Activated CD4-positive, alpha-beta memory T cell treated with anti-CD3 and anti-CD28 coated beads, Interleukin-2, amount 10 ng/mL, durations not matched to agents 7 days and 5 days (primary cell): ENCODE measurements at regions not wholly inside any gene's neighbourhood (a gene's known extent, or its start where the extent isn't known, plus 50 kb on each side); places are given as distances from the start of the nearest gene placed in this dataset.
A peak's percentile ranks its signal among the peaks of the same experiment; 100 is the strongest.

Experiments
- CTCF ChIA-PET: fragments of 350-600 bp; sonication (Branson Sonifier 250); formaldehyde crosslinking; loops from one replicate; lab custom pipeline; 2021; ENCODE audit warnings: antibody characterized with exemption, inconsistent platforms; lab: Charles Lee
- POLR2A ChIA-PET: fragments of 350-600 bp; sonication (Branson Sonifier 250); formaldehyde crosslinking; loops from one replicate; lab custom pipeline; 2021; ENCODE audit warnings: antibody characterized with exemption; lab: Charles Lee
- DNase-seq: peaks from one replicate; pipeline ENCODE4 v3.0.0-alpha.2; 2020
- H3K27ac Mint-ChIP-seq: one replicate; pipeline ENCODE4 v1.8.0; 2021; ENCODE audit warnings: mild to moderate bottlenecking, mixed read lengths
- H3K27me3 Mint-ChIP-seq: one replicate; pipeline ENCODE4 v1.8.0; 2021; ENCODE audit warnings: mixed read lengths
- H3K36me3 Mint-ChIP-seq: one replicate; pipeline ENCODE4 v1.8.0; 2021; ENCODE audit warnings: low read depth, mixed read lengths
- H3K4me1 Mint-ChIP-seq: one replicate; pipeline ENCODE4 v1.8.0; 2021; ENCODE audit warnings: mixed read lengths
- H3K4me3 Mint-ChIP-seq: one replicate; pipeline ENCODE4 v1.8.0; 2021; ENCODE audit warnings: mild to moderate bottlenecking, mixed read lengths
- H3K9me3 Mint-ChIP-seq: one replicate; pipeline ENCODE4 v1.8.0; 2021; ENCODE audit warnings: mixed read lengths

DNA sequence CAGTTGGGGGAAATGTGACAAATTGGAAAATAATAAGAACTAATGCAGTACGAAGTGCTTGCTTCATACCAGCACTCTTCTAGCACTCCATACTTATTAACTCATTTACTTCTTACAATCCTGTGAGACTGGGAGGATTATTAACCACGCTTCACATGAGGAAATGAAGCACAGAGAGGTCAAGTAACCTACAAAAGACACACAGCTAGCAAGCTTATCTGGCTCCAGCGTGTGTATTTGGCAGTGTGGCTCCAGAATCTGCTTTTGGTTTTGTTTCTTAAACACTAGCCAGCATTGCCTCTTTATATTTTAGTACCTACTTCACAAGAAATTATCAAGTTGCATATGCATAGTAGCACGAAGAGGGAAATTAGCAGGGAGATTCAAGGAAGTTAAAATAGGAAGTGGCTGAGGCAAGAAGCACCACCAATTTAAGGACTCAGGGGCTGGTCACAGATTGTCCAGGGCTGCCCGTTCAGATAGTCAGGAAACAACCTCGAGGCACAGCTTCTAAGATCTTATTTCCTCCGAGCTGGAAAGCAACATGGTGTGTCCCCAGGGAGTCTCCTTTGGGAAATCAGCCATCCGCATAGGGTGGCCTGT is 302.7 kb upstream of the PRDM1 start:
- Mint-ChIP-seq H3K27ac (no peak overlapping the region), H3K9me3 (peaks cover 18% of the 10 kb centered on the region), H3K4me3 (no peak overlapping the region), H3K27me3 (no peaks in the 10 kb centered on the region), H3K36me3 (peaks cover 35% of the 10 kb centered on the region), H3K4me1 (peaks cover 74% of the 10 kb centered on the region)
- POLR2A ChIA-PET = interaction anchor here (1.2 kb wide), 1 partner anchor 27 kb away, joined by 3 read pairs; no protein-coding TSS in a partner anchor
- CTCF ChIA-PET = interaction anchor here (0.9 kb wide), 1 partner anchor 30 kb away, joined by 3 read pairs; no protein-coding TSS in a partner anchor
- no peak for DNase-seq

DNA sequence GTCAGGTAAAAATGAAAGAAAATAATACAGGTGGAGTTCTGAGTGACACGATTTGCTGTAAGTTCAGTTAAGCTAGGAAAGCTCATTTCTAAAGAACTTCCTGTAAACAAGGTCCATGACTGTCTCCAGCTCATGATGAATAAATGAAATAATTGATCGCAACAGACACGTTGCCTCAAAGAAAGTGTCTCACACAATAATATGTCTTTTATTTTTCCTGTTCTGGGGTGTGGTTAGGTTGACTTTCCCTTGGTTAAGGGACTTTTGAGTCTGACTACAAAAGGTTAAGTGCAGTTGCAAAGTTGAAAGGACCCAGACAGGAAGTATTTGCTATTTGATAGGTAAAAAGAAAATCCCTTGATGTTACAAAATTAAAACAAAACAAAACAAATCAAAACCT is 304.2 kb upstream of the PRDM1 start:
- Mint-ChIP-seq H3K27me3 (no peaks in the 10 kb centered on the region), H3K4me1 (peaks cover 58% of the 10 kb centered on the region), H3K27ac (peak overlapping the region; percentile 67), H3K4me3 (peak overlapping the region; percentile 2), H3K9me3 (peaks cover 19% of the 10 kb centered on the region), H3K36me3 (peaks cover 25% of the 10 kb centered on the region)
- ChIA-PET CTCF (interaction anchor here (1.2 to 1.9 kb wide), 3 partner anchors 9 to 31 kb away, joined by 3 to 11 read pairs (median 5); no protein-coding TSS in a partner anchor), POLR2A (interaction anchor here (0.9 to 1.8 kb wide), 8 partner anchors 9 to 337 kb away, joined by 3 to 6 read pairs (median 4); partner anchors contain the start of gene PRDM1)
- no peak for DNase-seq

DNA sequence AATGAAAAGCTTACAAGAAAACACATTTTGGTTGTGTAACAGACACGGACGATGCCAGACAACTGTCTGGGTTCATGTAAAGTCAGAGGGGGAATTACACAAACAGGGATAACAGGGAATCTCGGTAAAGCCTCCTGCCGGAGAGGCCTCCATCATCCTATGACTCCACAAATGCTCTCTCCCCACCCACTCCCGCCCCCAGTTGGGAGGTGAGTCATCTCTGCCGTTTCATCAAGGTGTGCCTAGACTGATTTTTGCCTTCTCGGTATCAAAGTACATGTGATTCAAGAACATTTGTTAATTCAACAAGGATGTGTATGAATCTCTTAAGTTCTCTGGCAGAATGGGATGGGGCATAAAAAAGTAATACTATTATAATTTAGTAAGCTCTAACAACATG is 304.9 kb upstream of the PRDM1 start:
- ChIA-PET POLR2A (interaction anchor here (0.9 to 1.8 kb wide), 8 partner anchors 8 to 337 kb away, joined by 3 to 6 read pairs (median 4); partner anchors contain the start of gene PRDM1), CTCF (interaction anchor here (1.2 to 1.9 kb wide), 3 partner anchors 9 to 31 kb away, joined by 3 to 11 read pairs (median 5); no protein-coding TSS in a partner anchor)
- DNase-seq = peak; percentile 45
- H3K27ac Mint-ChIP-seq = peak overlapping the region; percentile 67
- peaks cover 25% of the 10 kb centered on the region for H3K36me3 Mint-ChIP-seq
- no peak overlapping the region for H3K4me3 Mint-ChIP-seq
- peaks cover 52% of the 10 kb centered on the region for H3K4me1 Mint-ChIP-seq
- H3K9me3 Mint-ChIP-seq = peaks cover 19% of the 10 kb centered on the region
- H3K27me3 Mint-ChIP-seq = no peaks in the 10 kb centered on the region

DNA sequence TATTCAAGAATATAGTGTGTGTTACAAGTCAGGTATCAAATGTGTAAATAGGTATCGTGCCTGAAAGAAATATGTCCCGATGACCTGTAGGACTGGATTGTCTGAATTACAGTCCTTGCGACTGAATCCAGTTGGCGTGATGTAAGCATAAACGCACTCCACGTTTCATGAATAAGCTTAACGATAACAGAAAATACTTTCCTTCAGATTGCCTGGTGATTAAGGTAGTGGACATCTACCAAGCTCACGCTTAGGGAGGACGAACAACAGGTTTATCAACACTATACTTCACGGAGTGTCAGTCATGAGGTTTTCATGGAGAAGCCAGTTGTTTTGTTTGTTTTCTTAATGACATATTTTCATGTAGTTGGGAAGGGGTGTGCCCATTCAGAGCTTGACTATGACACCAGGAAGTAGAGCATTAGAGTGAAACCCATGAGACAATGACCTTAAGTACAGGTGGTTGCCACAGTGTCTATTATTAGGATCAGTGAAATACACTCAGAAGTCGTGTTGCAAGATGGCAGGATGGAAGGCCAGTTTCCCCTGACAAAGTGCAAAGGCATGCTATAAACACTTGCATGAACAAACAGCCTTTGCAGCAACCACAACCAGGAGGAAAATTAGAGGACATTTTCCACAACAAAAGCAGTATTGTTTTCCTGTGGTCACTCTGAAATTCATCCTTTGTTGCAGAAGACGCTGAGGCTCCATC is 305.8 kb upstream of the PRDM1 start:
- H3K9me3 Mint-ChIP-seq = peaks cover 25% of the 10 kb centered on the region

DNA sequence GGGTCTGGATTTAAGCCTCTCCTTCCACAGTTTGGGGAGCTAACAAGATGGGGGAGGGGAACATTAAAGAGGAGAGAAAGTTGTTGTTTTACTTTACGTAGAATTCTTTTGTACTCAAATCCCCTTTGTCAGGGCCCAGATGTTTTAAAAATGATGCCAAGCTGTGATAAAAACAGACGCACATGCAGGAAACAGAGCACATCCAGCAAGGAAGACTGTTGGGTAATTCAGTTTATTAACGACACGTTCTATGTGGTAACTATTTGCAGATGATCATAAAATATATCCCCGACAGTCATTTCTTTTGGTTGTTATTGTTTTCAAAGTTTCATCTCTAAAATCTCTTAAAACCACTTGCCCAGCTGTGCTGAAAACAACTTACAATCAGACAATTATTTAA is 307.0 kb upstream of the PRDM1 start:
- H3K9me3 Mint-ChIP-seq = peaks cover 23% of the 10 kb centered on the region
- POLR2A ChIA-PET = no interaction called here
- CTCF ChIA-PET = no interaction called here
- no peak overlapping the region for H3K4me3 Mint-ChIP-seq
- peaks cover 37% of the 10 kb centered on the region for H3K4me1 Mint-ChIP-seq
- DNase-seq = no peak
- H3K36me3 Mint-ChIP-seq = peaks cover 32% of the 10 kb centered on the region
- no peak overlapping the region for H3K27ac Mint-ChIP-seq
- no peaks in the 10 kb centered on the region for H3K27me3 Mint-ChIP-seq

More for the DNA sequence above, 305.8 kb upstream of the PRDM1 start:
- no peak overlapping the region for H3K27ac Mint-ChIP-seq
- DNase-seq = no peak
- H3K36me3 Mint-ChIP-seq = peaks cover 28% of the 10 kb centered on the region
- H3K4me3 Mint-ChIP-seq = no peak overlapping the region
- CTCF ChIA-PET = interaction anchor here (1.9 kb wide), 1 partner anchor 11 kb away, joined by 11 read pairs; no protein-coding TSS in a partner anchor
- H3K27me3 Mint-ChIP-seq = no peaks in the 10 kb centered on the region
- peaks cover 44% of the 10 kb centered on the region for H3K4me1 Mint-ChIP-seq
- POLR2A ChIA-PET = interaction anchor here (1.8 kb wide), 1 partner anchor 306 kb away, joined by 4 read pairs; the partner anchor contains the start of gene PRDM1

DNA sequence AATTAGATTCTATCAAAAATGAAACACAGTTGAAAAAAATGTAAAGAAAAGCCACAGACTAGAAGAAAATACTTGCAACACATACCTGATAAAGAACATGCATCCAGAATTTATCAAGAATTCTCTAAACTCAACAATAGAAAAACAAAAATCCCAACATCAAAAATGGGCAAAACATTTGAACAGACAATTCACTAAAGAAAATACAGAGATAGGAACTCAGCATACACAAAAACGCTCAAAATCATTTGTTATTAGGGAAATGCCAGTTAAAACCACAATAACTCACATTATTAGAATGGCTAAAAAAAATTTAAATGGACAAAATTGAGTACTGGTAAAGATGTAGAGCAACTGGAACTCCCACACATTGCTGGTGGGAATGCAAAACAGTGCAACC is 311.0 kb upstream of the PRDM1 start:
- no peak overlapping the region for H3K27ac Mint-ChIP-seq
- no peak overlapping the region for H3K4me3 Mint-ChIP-seq
- H3K4me1 Mint-ChIP-seq = peaks cover 4% of the 10 kb centered on the region
- H3K27me3 Mint-ChIP-seq = no peaks in the 10 kb centered on the region
- ChIA-PET POLR2A (no interaction called here), CTCF (no interaction called here)
- peaks cover 23% of the 10 kb centered on the region for H3K9me3 Mint-ChIP-seq
- DNase-seq = no peak
- peaks cover 19% of the 10 kb centered on the region for H3K36me3 Mint-ChIP-seq

DNA sequence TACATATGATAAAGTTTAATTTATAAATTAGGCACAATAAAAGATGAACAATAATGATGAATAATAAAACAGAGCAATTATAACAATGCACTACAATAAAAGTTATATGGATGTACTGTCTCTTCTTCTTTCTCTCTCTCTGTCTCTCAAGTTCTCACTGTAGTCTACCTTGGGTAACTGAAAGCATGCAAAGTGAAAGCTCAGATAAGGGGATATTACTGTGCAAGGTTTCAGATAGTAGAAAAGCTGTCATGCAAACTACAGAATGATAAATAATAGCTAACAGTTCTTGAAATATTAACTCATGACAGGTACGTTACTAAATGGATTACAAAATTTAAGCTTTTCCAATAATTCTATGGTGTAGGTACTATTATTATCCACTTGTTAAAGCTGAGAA is 311.9 kb upstream of the PRDM1 start:
- H3K4me3 Mint-ChIP-seq = no peak overlapping the region
- no peak overlapping the region for H3K27ac Mint-ChIP-seq
- ChIA-PET POLR2A (no interaction called here), CTCF (no interaction called here)
- DNase-seq = no peak
- peaks cover 23% of the 10 kb centered on the region for H3K9me3 Mint-ChIP-seq
- peaks cover 4% of the 10 kb centered on the region for H3K4me1 Mint-ChIP-seq
- peaks cover 19% of the 10 kb centered on the region for H3K36me3 Mint-ChIP-seq
- no peaks in the 10 kb centered on the region for H3K27me3 Mint-ChIP-seq

DNA sequence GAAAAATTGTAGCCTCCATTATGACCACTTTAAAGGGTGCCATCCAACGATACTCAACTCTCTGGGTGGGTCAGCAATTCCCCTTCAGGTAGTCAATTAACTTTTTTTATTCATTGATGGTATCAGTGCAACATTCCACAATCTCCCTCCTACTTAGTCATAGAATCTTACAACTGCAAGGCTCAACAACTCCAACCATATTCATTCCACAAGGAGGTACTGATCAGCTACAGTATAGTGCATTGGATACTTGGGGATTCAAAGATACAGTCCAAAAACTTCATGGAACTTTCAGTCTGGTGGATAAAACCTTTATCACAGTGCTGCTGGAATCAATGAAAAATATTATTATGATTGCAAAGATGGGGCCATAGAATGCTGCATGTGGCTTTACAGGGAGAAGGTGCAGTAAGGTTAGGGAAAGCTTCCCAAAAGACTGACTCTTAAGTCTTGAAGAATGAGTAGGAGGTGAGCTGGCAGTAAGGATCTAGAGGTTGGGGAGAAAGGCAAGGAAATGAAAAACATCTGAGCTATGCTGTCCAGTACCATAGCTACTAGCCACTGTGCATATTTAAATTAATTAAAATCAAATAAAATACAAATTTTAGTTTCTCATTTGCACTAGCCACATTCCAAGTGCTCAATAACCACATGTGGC is 314.7 kb upstream of the PRDM1 start:
- no peak overlapping the region for H3K4me3 Mint-ChIP-seq
- CTCF ChIA-PET = interaction anchor here (1.0 kb wide), 1 partner anchor 13 kb away, joined by 3 read pairs; no protein-coding TSS in a partner anchor
- H3K36me3 Mint-ChIP-seq = peaks cover 15% of the 10 kb centered on the region

DNA sequence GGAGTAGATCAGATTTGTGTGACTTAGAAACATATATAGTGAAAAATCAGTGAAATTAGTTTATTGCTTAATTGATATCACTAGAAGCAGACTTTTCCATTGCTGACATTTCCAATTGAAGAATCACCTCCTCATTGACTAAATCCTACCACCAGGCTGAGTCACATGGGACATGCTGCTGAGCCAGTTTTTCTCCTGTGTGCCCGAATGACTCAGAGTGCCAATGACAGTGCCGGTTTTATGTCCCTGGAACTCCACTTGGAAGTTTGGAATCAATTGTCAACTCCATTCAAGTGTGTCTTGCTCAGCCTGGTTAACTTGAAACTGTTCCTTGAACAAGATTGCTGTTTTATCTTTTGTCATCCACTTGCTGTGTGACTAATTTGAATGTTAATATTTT is 316.1 kb upstream of the PRDM1 start:
- ChIA-PET POLR2A (interaction anchor here (0.7 kb wide), 1 partner anchor 31 kb away, joined by 3 read pairs; no protein-coding TSS in a partner anchor), CTCF (no interaction called here)
- DNase-seq = no peak
- no peaks in the 10 kb centered on the region for H3K27me3 Mint-ChIP-seq
- peaks cover 4% of the 10 kb centered on the region for H3K9me3 Mint-ChIP-seq
- no peak overlapping the region for H3K4me3 Mint-ChIP-seq
- H3K36me3 Mint-ChIP-seq = peaks cover 7% of the 10 kb centered on the region
- H3K4me1 Mint-ChIP-seq = peaks cover 4% of the 10 kb centered on the region
- H3K27ac Mint-ChIP-seq = no peak overlapping the region

More for the DNA sequence above, 314.7 kb upstream of the PRDM1 start:
- H3K27ac Mint-ChIP-seq = no peak overlapping the region
- H3K9me3 Mint-ChIP-seq = peaks cover 11% of the 10 kb centered on the region
- POLR2A ChIA-PET = no interaction called here
- H3K27me3 Mint-ChIP-seq = no peaks in the 10 kb centered on the region
- peaks cover 4% of the 10 kb centered on the region for H3K4me1 Mint-ChIP-seq
- DNase-seq = no peak

DNA sequence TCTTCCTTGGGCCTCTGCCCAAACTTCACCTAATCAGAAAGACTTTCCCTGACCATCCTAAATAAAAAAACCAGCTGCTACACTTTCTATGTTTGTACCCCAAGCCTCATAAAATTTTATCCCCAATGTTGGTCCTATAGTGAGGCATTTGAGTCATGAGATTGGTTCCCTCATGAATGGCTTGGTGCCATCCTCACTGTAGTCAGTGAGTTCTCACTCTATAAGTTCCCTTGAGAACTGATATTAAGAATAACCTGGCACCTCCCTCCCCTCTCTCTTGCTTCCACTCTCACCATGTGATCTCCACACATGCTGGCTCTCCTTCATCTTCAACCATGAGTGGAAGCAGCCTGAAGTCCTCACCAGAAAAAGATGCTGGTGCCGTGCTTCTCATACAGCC is 316.9 kb upstream of the PRDM1 start:
- no peak for DNase-seq
- H3K36me3 Mint-ChIP-seq = no peaks in the 10 kb centered on the region
- H3K27me3 Mint-ChIP-seq = no peaks in the 10 kb centered on the region
- ChIA-PET CTCF (no interaction called here), POLR2A (interaction anchor here (0.7 kb wide), 1 partner anchor 31 kb away, joined by 3 read pairs; no protein-coding TSS in a partner anchor)
- H3K4me1 Mint-ChIP-seq = peaks cover under 1% of the 10 kb centered on the region
- H3K27ac Mint-ChIP-seq = no peak overlapping the region
- peaks cover 4% of the 10 kb centered on the region for H3K9me3 Mint-ChIP-seq
- H3K4me3 Mint-ChIP-seq = no peak overlapping the region

DNA sequence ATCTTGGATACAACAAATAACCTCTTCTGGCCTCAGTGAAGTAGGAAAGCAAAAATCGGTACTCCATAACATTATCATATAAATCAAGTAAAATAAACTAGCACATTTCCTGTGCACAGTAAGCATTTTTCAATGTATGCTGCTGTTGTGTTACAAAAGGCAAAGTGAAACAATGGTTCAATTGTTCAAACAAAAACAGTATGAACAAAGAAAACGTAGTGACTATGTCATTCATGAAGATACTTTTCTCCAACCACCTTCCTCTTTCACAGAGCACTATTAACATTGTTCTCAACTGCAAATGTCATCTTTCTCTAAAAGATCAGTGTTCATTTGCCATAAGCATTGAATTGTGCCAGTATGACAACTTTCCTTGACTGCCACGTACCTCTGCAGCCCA is 318.6 kb upstream of the PRDM1 start:
- no peak for DNase-seq
- H3K27ac Mint-ChIP-seq = no peak overlapping the region
- no peaks in the 10 kb centered on the region for H3K4me1 Mint-ChIP-seq
- H3K4me3 Mint-ChIP-seq = no peak overlapping the region
- no peaks in the 10 kb centered on the region for H3K36me3 Mint-ChIP-seq
- POLR2A ChIA-PET = no interaction called here
- peaks cover 6% of the 10 kb centered on the region for H3K9me3 Mint-ChIP-seq
- no peaks in the 10 kb centered on the region for H3K27me3 Mint-ChIP-seq
- CTCF ChIA-PET = no interaction called here

DNA sequence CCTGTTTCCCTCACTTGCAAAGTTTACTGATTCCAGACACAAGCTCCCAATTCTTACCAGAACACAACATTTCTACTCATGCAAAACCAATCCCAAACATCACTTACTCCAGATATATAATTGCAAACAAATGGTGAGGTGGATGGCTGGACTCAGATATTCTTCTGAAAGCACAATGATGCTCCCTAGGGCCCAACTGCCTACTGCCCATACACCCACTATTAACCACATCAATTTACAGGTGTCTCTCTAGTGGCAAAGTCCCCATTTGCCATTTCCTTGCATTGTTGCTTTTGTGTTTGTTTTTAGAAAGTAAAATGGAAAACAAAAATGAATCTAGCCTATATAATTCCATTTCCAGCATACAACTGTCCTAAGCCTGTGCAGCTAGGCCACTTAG is 320.9 kb upstream of the PRDM1 start:
- H3K36me3 Mint-ChIP-seq = no peaks in the 10 kb centered on the region
- CTCF ChIA-PET = no interaction called here
- H3K9me3 Mint-ChIP-seq = peaks cover 3% of the 10 kb centered on the region
- POLR2A ChIA-PET = no interaction called here
- no peak overlapping the region for H3K4me3 Mint-ChIP-seq
- H3K27me3 Mint-ChIP-seq = no peaks in the 10 kb centered on the region
- H3K4me1 Mint-ChIP-seq = peaks cover 3% of the 10 kb centered on the region
- no peak overlapping the region for H3K27ac Mint-ChIP-seq
- no peak for DNase-seq

DNA sequence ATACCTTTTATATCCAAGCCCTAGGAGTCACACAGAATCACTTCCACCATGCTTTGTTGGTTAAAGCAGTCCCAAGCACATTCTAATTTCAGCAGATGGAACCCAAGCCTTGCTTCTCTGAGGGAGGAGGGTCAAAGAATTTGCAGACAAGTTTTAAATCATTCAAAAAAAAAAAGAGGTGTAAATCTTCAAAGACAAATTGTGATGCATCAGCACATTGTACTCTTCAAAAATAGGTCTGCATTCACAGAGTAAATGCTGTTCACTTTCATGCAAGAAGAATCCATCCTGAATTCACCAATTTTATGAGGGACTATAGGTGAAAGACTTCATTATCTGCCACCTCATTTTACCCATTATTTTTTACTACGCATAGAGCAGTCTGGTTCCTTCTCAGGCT is 321.8 kb upstream of the PRDM1 start:
- Mint-ChIP-seq H3K9me3 (peaks cover 6% of the 10 kb centered on the region), H3K4me3 (no peak overlapping the region), H3K27ac (no peak overlapping the region), H3K27me3 (no peaks in the 10 kb centered on the region), H3K36me3 (peaks cover 5% of the 10 kb centered on the region), H3K4me1 (peaks cover 11% of the 10 kb centered on the region)
- ChIA-PET POLR2A (no interaction called here), CTCF (no interaction called here)
- no peak for DNase-seq
